Epidermal melanocyte (primary cell): ENCODE measurements at regions not wholly inside any gene's neighbourhood (a gene's known extent, or its start where the extent isn't known, plus 50 kb on each side); places are given as distances from the start of the nearest gene placed in this dataset.

Source experiments
- DNase-seq: peaks from one replicate; pipeline ENCODE4 v3.0.0; 2011; ENCODE audit warnings: low spot score; ENCODE audit not compliant: insufficient read length

DNA sequence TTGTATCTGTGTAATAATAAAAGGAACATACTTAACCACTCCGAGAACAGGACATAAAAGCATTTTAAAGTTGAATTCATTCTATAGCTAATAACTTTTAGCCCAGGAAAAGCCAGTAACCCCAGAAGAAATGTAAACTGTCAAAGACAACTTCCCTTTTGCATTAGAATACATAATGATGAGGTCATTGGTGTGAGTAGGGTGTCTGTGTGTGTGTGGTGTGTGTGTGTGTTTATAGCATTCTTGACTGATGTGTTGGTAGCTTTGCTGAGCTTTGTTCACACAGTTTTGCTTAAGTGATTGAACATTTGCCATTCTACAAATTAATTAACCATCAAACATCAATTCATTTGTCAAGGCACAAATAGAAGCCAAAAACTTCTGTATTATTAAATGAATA, 559.6 kb downstream of the ARAP2 start:
- no peak for DNase-seq

GRCh38 chr4:35689870-35690269, 554.4 kb downstream of the ARAP2 start:
- DNase-seq = no peak

GRCh38 chr4:35690271-35690670, 554.0 kb downstream of the ARAP2 start:
- DNase-seq = no peak

- DNase-seq = no peak
Observed at GRCh38 chr4:35695003-35695402, 549.3 kb downstream of the ARAP2 start.

DNA sequence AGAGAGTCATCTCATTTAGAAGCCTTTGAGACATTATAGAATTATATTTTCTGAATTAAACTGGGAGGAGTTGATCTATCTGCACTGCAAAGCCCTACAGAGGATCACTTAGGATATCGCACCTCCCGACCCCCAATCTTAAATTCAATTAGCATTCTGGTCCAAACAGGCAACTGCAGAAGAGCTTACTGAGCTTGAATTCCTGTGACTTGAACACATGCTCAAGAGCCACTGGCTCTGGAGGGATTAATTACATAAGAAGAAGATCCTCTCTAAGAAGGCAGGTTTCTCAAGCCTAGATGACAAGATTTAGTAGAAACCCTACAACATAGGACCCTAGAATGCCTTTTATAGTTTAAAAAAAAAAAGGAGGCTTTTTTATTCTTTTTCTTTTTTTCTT, 548.9 kb downstream of the ARAP2 start:
- no peak for DNase-seq

DNA sequence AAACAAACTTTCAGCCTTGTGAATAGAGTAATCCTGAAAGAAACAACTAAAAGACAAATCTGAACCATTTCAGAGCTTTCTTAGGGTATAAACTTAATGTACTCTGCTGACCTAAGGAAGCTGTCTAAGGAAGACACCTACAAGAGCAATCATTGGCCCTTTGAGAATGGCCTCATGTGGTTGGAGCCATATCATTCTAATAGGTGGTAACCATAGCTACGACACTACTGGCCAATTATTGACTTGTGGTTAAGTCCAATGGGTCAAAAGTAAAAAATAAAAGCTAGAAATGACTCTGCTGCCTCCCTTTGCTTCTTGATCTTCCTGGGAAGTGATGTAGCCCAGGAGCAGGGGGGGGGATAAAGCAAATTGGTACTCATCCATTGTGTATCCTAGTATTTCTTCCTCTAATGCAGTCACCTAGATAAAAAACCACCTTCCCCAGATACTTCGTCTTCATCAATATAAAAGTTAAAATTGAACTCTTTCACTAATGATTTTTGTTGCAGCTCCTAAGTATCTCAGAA, 547.0 kb downstream of the ARAP2 start:
- no peak for DNase-seq

- DNase-seq = no peak
Observed at GRCh38 chr4:35700663-35701062, 543.7 kb downstream of the ARAP2 start.

GRCh38 chr4:35709080-35709479, 535.2 kb downstream of the ARAP2 start:
- DNase-seq = no peak

DNA sequence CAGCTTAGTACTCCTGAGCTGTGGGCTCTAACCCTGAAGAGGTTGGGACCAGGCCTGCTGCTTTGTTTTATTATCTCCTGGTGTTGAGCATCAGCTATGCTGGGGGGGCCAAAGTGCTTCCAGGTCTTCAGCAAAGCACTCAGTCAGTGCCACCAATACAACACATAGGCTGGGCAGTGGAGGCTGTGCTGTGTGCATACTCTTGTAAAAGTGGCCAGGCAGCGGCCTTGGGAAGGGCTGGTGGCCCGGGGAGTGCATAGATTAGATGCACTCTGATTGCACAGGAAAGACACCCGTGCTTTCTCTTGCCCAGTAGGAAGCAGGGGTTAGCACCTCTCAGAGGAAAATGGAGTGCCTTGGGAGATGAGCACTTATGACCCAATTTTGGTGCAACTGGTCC, 534.0 kb downstream of the ARAP2 start:
- DNase-seq = no peak

DNA sequence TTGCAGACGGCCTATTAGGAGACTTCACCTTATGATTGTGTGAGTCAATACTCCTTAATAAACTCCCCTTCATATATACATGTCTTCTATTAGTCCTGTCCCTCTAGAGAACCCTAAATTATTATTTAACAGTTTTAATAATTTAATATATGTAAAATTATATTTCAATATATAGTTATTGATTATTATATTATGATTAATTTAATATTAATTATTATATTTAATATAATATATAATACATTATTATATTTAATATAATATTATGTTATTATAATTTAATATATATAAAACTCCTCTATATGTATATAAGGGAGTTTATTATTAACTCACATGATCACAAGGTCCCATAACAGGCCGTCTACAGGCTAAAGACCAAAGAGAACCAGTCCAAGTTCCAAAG, 533.2 kb downstream of the ARAP2 start:
- DNase-seq = no peak

DNA sequence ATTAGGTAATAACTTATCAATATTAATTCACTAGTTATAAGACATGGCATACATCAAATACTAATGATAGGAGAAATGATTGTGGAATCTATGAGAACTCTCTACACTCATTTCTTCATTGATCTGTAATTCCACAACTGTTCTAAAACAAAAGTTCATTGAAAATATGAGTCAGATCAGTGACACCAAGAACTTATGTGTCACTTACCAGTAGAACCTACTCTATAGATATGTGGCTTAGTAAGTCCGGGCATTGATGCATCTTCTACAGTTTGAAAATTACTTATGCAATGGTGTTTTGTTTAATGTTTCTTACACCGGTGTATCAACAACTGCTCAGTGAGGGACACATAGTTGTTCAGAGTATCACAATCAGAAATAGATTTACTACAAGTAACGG, 520.3 kb downstream of the ARAP2 start:
- no peak for DNase-seq

- no peak for DNase-seq
Observed at GRCh38 chr4:35725131-35725530, 519.2 kb downstream of the ARAP2 start.

DNA sequence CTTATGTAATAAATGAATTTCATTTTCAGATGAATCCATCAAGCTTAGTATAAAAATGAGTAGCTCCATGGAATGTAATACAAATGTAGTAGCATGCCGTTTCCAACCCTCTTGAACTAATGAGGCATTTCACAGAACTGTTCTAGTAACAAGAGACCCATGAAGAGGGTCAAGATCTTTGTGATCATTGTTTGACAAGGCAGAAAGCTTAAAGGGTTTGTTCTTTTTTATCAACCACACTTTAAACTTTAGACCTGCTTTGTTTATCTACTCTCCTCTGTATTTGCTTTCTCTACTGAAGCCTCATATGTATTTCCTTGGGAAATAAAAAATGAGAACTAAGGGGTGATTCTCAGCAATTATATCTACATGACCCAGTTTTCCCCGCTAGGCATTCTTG, 513.9 kb downstream of the ARAP2 start:
- DNase-seq = no peak

- DNase-seq = no peak
Observed at GRCh38 chr4:35734381-35735098, 509.8 kb downstream of the ARAP2 start.

- DNase-seq = no peak
Observed at GRCh38 chr4:35739308-35739707, 505.0 kb downstream of the ARAP2 start.

- DNase-seq = no peak
Observed at GRCh38 chr4:35754047-35754446, 490.3 kb downstream of the ARAP2 start.

DNA sequence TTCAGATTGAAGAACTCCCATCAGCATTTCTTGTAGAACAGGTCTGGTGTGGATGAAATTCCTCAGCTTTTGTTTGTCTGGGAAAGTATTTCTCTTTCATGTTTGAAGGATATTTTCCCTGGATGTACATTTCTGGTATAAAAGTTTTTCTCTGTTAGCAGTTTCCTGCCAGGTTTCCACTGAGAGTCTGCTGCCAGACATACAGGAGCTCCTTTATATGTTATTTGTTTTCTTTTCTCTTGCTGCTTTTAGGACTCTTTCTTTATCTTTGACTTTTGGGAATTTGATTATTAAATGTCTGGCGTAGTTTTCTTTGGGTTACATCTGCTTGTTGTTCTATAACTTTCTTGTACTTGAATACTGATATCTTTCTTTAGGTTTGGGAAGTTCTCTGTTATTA, 486.5 kb downstream of the ARAP2 start:
- DNase-seq = no peak

- no peak for DNase-seq
Observed at GRCh38 chr4:35760807-35761206, 483.5 kb downstream of the ARAP2 start.

GRCh38 chr4:35771571-35771970, 472.7 kb downstream of the ARAP2 start:
- DNase-seq = no peak

DNA sequence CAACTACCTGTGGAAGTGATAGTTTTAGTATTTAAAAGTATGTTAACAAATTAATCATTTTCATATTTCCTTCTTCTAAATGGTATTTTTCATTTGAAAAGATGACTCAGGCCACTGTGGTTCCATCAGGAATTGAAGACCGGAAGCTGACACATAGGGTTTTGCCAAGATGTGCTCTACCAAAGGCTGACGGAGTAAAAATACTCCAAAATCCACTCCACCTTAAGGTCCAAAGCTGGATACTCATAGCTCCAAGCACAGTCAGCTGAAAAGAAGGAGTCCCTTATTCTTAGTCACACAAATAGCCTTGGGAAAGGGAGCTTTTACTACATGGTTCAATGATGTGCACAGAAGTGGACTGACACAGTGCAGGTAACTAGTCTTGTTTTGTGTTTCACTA, 472.0 kb downstream of the ARAP2 start:
- DNase-seq = no peak

- DNase-seq = no peak
Observed at GRCh38 chr4:35789899-35790574, 454.3 kb downstream of the ARAP2 start.

DNA sequence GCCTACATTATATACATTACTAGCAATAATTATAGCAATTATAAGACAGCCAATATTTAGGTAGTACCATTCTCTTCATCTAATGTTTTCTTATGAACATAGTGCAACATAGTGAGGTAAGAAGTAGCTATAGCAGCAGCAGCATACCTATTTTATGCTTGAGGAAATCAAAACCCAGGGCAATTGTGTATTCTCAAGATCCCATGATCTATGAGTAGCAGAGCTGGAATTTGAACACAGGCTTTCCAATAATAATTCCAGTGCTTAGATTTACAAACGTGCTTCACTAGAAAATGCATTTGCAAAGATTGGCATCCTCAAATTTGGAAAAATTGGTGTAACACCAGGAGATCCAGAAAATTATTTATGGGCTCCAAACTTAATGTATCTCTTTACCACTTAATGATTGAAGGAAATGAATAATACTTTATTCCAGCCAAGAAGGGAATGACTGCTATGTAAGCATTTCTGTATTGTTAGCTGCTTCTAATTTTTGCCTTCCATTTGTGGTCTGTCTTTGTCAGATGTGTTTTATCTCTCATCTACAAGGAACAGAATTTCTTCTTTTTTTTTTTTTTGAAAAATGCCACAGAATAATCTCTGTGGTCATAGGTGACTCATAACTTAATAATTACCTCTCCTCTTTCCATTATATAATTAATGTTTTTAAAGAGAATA, 451.1 kb downstream of the ARAP2 start:
- no peak for DNase-seq
